ENCODE measurements at regions not wholly inside any gene's neighbourhood (a gene's known extent, or its start where the extent isn't known, plus 50 kb on each side); places are given as distances from the start of the nearest gene placed in this dataset.

DNA sequence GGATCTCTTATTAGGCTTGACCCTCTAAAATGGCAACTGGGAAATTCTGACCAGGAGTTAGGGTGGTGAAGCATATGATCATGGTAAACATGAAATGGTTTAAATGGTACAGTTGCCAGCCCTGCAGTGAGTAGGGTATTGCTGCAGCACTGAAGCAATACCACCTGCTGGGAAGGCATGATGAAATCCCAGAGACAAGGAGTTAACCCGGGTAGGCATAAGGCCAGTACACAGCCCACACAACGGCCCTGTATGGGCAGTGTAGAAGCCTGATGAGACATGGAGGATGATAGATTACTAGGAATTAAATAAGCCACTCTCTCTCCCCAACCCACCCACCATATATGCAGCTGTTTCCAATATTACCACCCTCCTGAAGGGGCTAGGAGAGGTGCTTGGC, 197.4 kb upstream of the MOCS1 start:
- H3K9me3 ChIP-seq (ENCODE audit: low read length) = no peaks in the 10 kb centered on the region
- H4K20me1 ChIP-seq (ENCODE audit: insufficient read depth, low read length) = no peaks in the 10 kb centered on the region
- H3K9me2 ChIP-seq (ENCODE audit: low read depth, low read length) = no peaks in the 10 kb centered on the region
- no peaks in the 10 kb centered on the region for H3K27me3 ChIP-seq (ENCODE audit: insufficient read depth, low read length)
- H3K4me1 ChIP-seq (ENCODE audit: insufficient read depth, low read length, severe bottlenecking) = no peaks in the 10 kb centered on the region
- no peaks in the 10 kb centered on the region for H3F3A ChIP-seq (ENCODE audit: insufficient read depth, low read length)
- no peak overlapping the region for H3K4me3 ChIP-seq (ENCODE audit: low read depth, low read length, poor library complexity, severe bottlenecking)
- TF ChIP-seq EZH2 (IDR thresholded peaks at IDR 0.05; ENCODE audit: borderline replicate concordance, low read length) (no peak), CTCF (IDR thresholded peaks at IDR 0.05; ENCODE audit: low read length) (no peak)
- no peak overlapping the region for H3K27ac ChIP-seq (ENCODE audit: low read depth, low read length, poor library complexity, severe bottlenecking)
- no peak overlapping the region for H3K9ac ChIP-seq (ENCODE audit: low read length)
- no peaks in the 10 kb centered on the region for H3K79me2 ChIP-seq (ENCODE audit: insufficient read depth, low read length)
- H3K36me3 ChIP-seq (ENCODE audit: insufficient read depth, low read length) = no peaks in the 10 kb centered on the region
- no peak overlapping the region for H3K4me2 ChIP-seq (ENCODE audit: low read length)
- H2AFZ ChIP-seq (ENCODE audit: low read length) = no peak overlapping the region

DNA sequence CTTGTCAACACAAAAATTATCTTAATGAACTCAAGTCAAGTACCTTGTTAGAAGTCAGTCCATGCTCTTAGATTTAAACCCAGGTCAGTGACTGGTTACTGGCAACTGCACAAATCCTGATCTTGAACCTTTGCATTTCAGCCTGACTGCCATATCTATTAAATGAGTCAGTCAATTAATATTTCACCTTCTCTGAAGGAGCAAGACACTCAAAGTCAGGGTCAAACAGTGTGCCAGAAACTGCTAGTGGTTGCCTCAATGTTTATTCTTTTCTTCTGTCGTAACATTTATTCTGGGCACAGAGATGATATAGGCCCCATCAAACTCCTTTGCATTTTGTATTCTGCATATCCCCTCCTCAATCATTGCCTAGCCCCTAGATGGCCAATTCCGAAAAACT, 193.9 kb upstream of the MOCS1 start:
- H3F3A ChIP-seq (ENCODE audit: insufficient read depth, low read length) = no peaks in the 10 kb centered on the region
- H3K4me1 ChIP-seq (ENCODE audit: insufficient read depth, low read length, severe bottlenecking) = no peaks in the 10 kb centered on the region
- no peaks in the 10 kb centered on the region for H3K79me2 ChIP-seq (ENCODE audit: insufficient read depth, low read length)
- TF ChIP-seq CTCF (IDR thresholded peaks at IDR 0.05; ENCODE audit: low read length) = no peak
- H3K36me3 ChIP-seq (ENCODE audit: insufficient read depth, low read length) = no peaks in the 10 kb centered on the region
- H3K4me2 ChIP-seq (ENCODE audit: low read length) = no peak overlapping the region
- H2AFZ ChIP-seq (ENCODE audit: low read length) = no peak overlapping the region
- no peaks in the 10 kb centered on the region for H3K9me2 ChIP-seq (ENCODE audit: low read depth, low read length)
- no peak overlapping the region for H3K27ac ChIP-seq (ENCODE audit: low read depth, low read length, poor library complexity, severe bottlenecking)
- no peak overlapping the region for H3K4me3 ChIP-seq (ENCODE audit: low read depth, low read length, poor library complexity, severe bottlenecking)
- no peaks in the 10 kb centered on the region for H3K9me3 ChIP-seq (ENCODE audit: low read length)
- H3K27me3 ChIP-seq (ENCODE audit: insufficient read depth, low read length) = no peaks in the 10 kb centered on the region
- no peak overlapping the region for H3K9ac ChIP-seq (ENCODE audit: low read length)
- no peaks in the 10 kb centered on the region for H4K20me1 ChIP-seq (ENCODE audit: insufficient read depth, low read length)

- no peaks in the 10 kb centered on the region for H3K9me3 ChIP-seq (ENCODE audit: low read length)
Observed at GRCh38 chr6:40125680-40126394, 191.6 kb upstream of the MOCS1 start.

More at GRCh38 chr6:40125680-40126394, 191.6 kb upstream of the MOCS1 start:
- H2AFZ ChIP-seq (ENCODE audit: low read length) = no peak overlapping the region
- no peak overlapping the region for H3K4me2 ChIP-seq (ENCODE audit: low read length)
- H3K36me3 ChIP-seq (ENCODE audit: insufficient read depth, low read length) = no peaks in the 10 kb centered on the region
- no peaks in the 10 kb centered on the region for H3F3A ChIP-seq (ENCODE audit: insufficient read depth, low read length)
- H3K4me1 ChIP-seq (ENCODE audit: insufficient read depth, low read length, severe bottlenecking) = no peaks in the 10 kb centered on the region
- no peaks in the 10 kb centered on the region for H3K79me2 ChIP-seq (ENCODE audit: insufficient read depth, low read length)
- no peak overlapping the region for H3K9ac ChIP-seq (ENCODE audit: low read length)
- H3K4me3 ChIP-seq (ENCODE audit: low read depth, low read length, poor library complexity, severe bottlenecking) = no peak overlapping the region
- TF ChIP-seq CTCF (IDR thresholded peaks at IDR 0.05; ENCODE audit: low read length) (no peak), EZH2 (IDR thresholded peaks at IDR 0.05; ENCODE audit: borderline replicate concordance, low read length) (no peak)
- H3K27ac ChIP-seq (ENCODE audit: low read depth, low read length, poor library complexity, severe bottlenecking) = no peak overlapping the region
- H3K27me3 ChIP-seq (ENCODE audit: insufficient read depth, low read length) = no peaks in the 10 kb centered on the region
- no peaks in the 10 kb centered on the region for H4K20me1 ChIP-seq (ENCODE audit: insufficient read depth, low read length)
- H3K9me2 ChIP-seq (ENCODE audit: low read depth, low read length) = no peaks in the 10 kb centered on the region

Measured in OCI-LY1 (cell line).